GM19238 (cell line): ENCODE measurements at regions not wholly inside any gene's neighbourhood (a gene's known extent, or its start where the extent isn't known, plus 50 kb on each side); places are given as distances from the start of the nearest gene placed in this dataset.
"Not testable (repeated sequence)": the region's sequence is repeated elsewhere in the genome, so short reads cannot be mapped to it uniquely, and the experiment has no call there.

Experiments
- DNase-seq: peaks from one replicate; pipeline ENCODE4 v3.0.0; 2011; ENCODE audit warnings: low spot score; ENCODE audit not compliant: insufficient read length

DNA sequence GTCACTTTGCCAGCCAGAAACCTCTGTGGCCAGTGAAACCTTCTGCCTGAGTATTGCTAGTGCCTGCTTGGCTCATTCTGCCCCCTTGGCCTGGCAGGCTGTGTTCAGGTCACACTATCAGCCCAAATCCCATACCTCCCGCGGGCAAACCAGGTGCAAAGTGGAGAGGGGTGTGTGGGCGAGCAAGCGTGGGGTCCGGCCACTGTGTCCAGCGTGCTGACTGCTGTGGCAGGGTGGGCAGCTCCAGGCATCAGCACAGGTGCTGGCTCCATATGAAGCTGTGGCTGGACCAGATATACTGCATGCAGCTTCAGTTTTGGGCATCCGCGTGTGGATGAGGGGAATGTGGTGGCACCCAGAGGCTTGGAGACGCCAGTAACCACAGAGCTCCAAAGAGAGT, 576.5 kb upstream of the EDIL3 start:
- no peak for DNase-seq

- DNase-seq: no peak
Observed at GRCh38 chr5:84961903-84962302, 577.2 kb upstream of the EDIL3 start.

- no peak for DNase-seq
Observed at GRCh38 chr5:84983093-84983492, 598.4 kb upstream of the EDIL3 start.

GRCh38 chr5:84985148-84985547, 600.5 kb upstream of the EDIL3 start:
- DNase-seq: no peak

DNA sequence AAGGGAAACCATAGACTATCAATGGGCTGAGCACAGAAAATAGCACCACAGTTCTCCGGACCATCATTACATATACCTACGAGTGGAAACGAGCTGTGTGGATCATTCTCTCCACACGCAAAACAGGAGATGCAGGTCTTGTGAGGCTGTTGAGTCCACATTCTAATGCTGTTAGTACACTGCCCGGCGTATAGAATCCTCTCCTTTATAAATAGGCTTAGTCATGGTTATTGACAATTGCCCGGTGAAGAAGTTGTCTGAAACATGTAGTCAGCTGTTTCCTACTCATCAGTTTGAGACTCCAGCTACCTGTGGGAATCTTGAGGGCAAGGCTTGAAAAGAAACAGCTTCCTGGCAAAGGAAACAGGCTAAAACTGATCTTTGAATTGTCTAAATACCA, 602.0 kb upstream of the EDIL3 start:
- DNase-seq: no peak

DNA sequence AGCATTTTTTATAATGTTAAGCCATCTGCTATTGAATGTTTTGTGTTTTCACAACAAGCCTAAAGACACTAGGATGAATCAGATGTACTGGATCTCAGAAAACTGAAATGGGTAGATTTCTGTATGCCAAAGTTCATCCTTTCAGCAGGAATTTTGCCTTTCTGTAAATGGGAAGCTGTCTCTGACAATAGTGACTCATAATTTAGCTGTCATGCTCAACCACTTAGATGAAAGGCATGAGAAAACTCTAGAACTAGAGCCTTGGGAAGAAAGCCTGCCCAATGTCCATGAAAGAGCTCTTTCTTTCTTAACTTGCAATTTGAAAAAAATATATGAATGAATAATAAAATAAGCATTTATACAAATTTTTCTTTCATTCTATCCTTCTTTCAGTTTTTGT, 616.0 kb upstream of the EDIL3 start:
- DNase-seq: no peak

- not testable (repeated sequence) for DNase-seq
Observed at GRCh38 chr5:85002026-85002425, 617.3 kb upstream of the EDIL3 start.

GRCh38 chr5:85010014-85010562, 625.4 kb upstream of the EDIL3 start:
- DNase-seq: no peak

DNA sequence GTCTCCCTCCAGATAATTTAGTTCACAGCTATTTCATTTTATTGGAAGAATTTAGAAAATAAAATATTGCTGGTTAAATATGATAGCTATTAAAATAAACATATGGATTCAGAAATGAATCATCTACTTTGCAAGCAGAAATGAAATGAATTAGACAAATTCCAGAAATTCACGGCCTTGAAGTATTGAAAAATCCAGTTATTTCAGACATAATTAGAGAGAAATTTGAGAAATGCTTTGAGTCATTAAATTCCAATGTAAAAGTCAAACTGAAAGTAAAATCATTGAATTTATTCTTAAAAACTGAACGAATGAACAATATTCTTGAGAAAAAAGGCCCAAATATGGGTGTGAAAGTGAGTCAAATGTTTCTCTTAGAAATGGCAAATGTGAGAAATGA, 632.6 kb upstream of the EDIL3 start:
- no peak for DNase-seq

DNA sequence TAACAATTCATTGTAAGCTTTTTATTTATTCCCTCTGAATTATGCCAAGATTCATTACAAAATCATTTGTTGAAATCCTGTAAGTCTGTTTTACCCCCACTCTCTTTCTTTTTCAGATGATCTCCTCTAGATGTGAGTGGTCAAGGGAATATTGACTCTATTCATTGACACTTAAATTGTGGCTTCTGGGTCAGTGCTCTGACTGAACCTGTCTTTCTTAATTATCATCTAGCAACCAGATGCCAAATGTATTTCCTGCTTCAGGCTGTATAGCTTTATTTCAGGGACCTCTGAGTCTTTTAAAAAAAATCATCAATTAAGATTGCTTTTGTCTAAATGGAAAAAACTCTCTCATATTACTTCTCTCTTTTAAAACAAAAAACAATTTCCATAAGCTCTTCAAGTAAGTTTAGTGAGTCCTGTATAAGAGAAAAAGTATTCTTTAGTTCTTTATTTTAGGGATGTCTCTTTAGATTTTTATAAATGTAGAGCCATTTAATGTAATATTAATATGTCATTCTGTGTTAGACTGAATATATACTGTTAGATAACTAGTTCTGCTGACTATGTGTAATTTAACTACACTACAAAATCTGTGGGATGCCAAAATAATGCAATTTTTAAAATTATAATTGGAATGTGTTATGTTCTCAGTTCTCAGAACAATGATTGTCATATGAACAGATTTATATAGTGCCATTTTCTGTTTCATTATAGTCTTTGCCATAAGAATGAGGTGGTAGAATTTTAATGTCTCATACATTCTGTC, 645.8 kb upstream of the EDIL3 start:
- DNase-seq: no peak

DNA sequence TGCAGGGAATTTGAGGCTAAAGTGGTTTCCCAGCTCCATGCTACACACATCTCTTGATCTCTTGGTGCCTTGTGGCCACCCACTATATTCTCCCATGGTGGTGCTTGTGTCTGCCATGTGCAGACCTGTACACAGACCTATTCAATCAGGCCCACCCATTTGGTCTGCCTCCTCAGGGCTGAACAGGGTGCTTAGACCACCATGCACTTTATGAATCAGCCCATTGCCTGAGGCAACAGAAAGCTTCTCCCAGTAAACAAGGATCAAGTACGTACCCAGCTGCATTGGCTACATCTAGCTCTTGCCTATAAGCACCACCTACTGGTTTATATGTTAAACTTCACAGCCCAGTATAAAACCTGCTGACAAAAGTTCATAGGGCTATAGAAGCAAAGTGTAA, 664.3 kb upstream of the EDIL3 start:
- no peak for DNase-seq

DNA sequence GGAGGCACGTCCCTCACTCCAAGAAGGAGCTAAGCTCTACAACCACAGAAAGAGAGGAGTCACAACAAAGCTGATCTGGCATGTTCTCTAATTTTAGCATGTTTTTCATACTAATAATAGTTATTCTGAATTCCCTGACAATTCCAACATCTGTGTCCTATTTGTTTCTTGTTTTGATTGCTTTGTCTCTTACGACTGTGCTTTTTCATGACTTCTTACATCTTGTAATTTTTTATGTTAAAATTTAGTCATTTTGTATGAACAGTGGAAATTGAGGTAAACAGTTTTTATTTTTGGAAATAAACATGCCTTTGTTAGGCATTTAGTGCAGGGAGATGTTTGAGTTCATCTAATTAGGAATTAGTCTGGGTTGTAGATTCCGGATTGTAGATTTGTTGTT, 668.1 kb upstream of the EDIL3 start:
- DNase-seq: no peak

DNA sequence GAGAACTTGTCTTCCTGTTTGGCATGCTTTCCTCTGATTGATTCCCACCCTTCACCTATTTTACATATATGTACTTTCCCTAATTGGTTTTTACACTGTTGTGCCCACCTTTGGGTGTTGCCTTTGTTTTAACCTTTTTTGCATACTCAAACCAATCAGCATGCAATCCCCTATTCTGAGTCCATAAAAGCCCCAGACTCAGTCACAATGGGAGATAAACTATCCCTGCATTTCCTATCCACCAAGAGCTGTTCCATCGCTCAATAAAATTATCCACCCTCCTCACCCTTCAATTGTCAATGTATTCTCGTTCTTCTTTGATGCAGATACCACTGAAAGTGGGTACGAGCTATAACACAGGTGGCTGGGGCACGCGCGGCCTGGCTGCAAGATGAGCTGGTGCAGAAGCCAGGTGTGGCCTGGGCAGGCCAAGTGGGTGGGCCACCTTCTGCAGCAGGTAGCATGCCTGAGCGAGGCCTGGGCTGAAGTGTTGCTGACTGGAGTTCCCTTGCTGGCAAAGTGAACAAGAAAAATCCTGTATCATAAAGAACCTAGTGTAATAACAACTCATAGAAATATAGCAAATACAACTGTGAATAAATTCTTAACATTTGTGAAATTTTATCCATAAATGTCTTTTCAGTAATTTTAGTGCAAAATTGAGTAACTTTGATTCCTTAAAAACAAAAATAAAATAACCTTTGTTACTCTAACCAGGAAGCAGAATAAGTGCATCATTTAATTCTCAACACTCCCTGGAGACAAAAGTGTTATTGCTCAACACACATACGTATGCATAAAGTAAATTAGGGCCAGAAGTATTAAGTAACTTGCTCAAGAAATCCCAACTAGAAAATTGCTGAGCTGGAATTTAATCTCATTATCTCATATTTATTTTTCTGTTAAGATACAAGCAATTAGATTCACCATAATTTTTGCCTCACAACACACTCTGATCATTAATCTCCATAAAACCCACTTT, 685.3 kb upstream of the EDIL3 start:
- no peak for DNase-seq

GRCh38 chr5:85077581-85077980, 692.9 kb upstream of the EDIL3 start:
- no peak for DNase-seq

GRCh38 chr5:85096421-85096820, 711.7 kb upstream of the EDIL3 start:
- no peak for DNase-seq

DNA sequence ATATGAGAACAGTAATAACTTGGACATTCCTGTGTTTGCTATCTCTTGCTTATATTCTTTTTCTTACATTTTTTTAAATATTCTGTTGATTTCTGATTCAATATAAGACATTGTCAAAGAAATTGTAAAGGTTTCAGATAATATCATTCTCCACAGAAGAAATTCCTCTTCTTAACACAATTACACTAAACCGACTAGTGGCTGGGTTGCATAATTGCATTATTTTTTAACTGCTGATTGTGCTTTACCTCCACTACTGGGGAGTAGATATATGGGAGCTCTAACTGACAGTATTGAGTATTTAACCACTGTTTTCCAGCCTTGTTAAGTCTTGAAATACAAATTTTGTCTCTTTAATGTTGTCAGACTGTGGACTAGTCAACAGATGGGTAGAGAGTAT, 723.8 kb upstream of the EDIL3 start:
- DNase-seq: no peak

GRCh38 chr5:85109616-85110015, 724.9 kb upstream of the EDIL3 start:
- DNase-seq: no peak

DNA sequence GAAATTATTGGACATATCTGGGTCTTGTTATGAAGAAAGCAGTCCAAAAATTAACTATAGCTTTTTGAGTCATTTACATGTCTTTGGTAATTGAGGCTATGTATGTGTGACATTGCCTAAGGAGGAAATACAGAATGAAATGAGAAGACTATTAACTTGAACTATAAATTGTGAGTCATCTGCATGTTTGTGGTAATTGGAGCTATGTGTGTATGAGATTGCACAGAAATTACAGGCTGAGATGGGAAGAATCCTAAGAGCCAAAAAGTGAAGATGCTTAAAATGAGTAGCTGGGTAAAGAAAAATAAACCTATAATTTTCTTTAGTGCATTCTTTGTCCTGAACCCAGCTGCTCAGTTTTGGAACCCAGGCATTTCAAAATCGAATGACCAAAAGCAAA, 747.6 kb upstream of the EDIL3 start:
- DNase-seq: no peak

- no peak for DNase-seq
Observed at GRCh38 chr5:85140471-85140870, 755.8 kb upstream of the EDIL3 start.

- DNase-seq: no peak
Observed at GRCh38 chr5:85143138-85143537, 758.5 kb upstream of the EDIL3 start.

DNA sequence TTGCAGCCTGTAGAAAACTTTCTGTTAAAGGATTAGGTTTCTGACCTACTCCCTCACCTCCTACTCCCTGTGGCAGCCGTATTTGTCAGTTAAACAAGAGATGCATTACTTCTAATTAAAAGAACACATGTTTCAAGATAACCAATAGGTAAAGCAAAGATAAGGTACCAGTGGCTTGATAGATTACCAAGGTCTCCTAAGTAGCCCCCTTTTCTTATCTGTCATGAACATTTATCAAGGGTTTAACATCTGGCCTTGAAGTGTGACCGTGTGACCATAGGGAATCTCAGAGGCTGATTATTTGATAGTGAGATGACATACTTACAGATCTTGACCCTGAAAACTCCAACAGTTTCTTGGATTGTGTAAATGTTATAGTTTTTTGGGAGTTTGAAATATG, 764.0 kb upstream of the EDIL3 start:
- DNase-seq: no peak

GRCh38 chr5:85159395-85159794, 774.7 kb upstream of the EDIL3 start:
- no peak for DNase-seq
